ENCODE measurements at regions not wholly inside any gene's neighbourhood (a gene's known extent, or its start where the extent isn't known, plus 50 kb on each side); places are given as distances from the start of the nearest gene placed in this dataset.

- no peak for TF ChIP-seq CTCF (IDR thresholded peaks at IDR 0.05)
- TF ChIP-seq POLR2A (IDR thresholded peaks at IDR 0.05), result no peak
- TF ChIP-seq EP300 (IDR thresholded peaks at IDR 0.05), result no peak
- no peak for TF ChIP-seq POLR2AphosphoS5 (IDR thresholded peaks at IDR 0.05)
These were observed 384.5 kb downstream of the EMP1 start for GRCh38 chr12:13581031-13581430.
